ENCODE measurements at regions not wholly inside any gene's neighbourhood (a gene's known extent, or its start where the extent isn't known, plus 50 kb on each side); places are given as distances from the start of the nearest gene placed in this dataset.

DNA sequence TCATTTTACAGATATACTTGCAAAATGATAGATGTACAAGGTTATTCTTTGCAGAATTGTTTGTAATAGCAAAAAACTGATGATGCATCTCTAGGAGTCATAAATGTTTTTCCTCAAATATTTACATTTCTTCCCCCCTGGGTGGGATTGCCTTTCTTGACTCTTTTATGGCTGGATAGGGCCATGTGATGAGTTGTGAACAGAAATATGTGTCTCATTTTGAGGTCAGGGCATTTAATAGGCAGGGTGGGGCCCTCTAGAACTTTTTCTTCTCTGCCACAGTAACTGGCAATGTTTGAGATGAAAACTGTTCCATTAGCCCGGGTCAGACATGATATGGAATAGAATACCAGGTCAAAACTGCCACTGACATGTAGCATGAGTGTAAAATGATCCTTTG, 159.5 kb upstream of the SYNCRIP start:
- ATAC-seq (no peak), DNase-seq (no peak)
- H3K27ac ChIP-seq, result no peak overlapping the region
- 33% methylated on average over 1 of the region's 1 CpG for WGBS (ENCODE audit: insufficient coverage, low coverage, low lambda C conversion rate, missing lambda C conversion rate)
- intact Hi-C loops (cut with DNase I), result no loop called here
- no peak for TF ChIP-seq POLR2A (IDR thresholded peaks at IDR 0.05)
- TF ChIP-seq, protein P1, sequence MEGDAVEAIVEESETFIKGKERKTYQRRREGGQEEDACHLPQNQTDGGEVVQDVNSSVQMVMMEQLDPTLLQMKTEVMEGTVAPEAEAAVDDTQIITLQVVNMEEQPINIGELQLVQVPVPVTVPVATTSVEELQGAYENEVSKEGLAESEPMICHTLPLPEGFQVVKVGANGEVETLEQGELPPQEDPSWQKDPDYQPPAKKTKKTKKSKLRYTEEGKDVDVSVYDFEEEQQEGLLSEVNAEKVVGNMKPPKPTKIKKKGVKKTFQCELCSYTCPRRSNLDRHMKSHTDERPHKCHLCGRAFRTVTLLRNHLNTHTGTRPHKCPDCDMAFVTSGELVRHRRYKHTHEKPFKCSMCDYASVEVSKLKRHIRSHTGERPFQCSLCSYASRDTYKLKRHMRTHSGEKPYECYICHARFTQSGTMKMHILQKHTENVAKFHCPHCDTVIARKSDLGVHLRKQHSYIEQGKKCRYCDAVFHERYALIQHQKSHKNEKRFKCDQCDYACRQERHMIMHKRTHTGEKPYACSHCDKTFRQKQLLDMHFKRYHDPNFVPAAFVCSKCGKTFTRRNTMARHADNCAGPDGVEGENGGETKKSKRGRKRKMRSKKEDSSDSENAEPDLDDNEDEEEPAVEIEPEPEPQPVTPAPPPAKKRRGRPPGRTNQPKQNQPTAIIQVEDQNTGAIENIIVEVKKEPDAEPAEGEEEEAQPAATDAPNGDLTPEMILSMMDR (IDR thresholded peaks at IDR 0.05), result no peak
- no peaks in the 10 kb centered on the region for H3K27me3 ChIP-seq
- H3K36me3 ChIP-seq, result no peaks in the 10 kb centered on the region
- H3K9me3 ChIP-seq, result no peaks in the 10 kb centered on the region
- no peaks in the 10 kb centered on the region for H3K4me1 ChIP-seq
- no peak overlapping the region for H3K4me3 ChIP-seq

DNA sequence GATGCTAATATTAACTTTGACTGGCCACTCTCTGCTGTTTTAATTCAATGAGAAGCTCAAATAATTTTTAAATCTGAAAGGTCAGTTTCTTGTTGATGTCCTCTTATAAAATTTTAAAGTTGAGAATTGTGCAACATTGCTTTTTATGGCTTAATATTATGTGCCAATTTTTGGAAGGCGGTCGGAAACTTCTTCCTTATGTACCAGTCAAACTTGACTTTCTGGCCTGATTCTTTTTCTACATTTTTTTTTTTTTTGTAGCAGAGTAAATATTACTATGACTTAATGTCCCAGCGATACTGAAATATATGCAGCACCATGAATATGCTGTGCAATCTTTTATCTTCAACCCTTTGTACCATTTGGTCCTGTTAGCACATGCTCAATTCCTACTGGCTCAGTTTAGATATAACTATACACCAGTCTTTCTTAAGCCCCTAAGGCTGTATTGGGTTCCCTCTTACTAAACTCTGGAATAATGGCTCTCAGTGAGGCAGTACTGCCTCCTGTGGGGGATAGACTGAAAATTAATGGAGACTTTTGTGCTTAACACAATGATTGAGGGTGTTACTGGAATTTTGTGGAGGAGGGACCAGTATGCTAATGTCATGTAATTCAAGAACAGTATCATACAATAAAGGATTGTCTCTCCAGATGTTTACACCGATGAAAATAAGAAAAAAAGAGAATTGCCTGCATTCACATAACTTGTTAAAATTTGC, 156.4 kb upstream of the SYNCRIP start:
- Histone ChIP-seq H3K4me3 (no peak overlapping the region), H3K36me3 (no peaks in the 10 kb centered on the region), H3K27me3 (no peaks in the 10 kb centered on the region), H3K4me1 (no peaks in the 10 kb centered on the region), H3K27ac (no peak overlapping the region), H3K9me3 (no peaks in the 10 kb centered on the region)
- TF ChIP-seq POLR2A (IDR thresholded peaks at IDR 0.05), result no peak
- TF ChIP-seq, protein P1 (IDR thresholded peaks at IDR 0.05), result no peak
- DNase-seq (no peak), ATAC-seq (no peak)
- WGBS (ENCODE audit: insufficient coverage, low coverage, low lambda C conversion rate, missing lambda C conversion rate), result 65% methylated on average over 4 of the region's 4 CpGs
- intact Hi-C loops (cut with DNase I), result no loop called here

DNA sequence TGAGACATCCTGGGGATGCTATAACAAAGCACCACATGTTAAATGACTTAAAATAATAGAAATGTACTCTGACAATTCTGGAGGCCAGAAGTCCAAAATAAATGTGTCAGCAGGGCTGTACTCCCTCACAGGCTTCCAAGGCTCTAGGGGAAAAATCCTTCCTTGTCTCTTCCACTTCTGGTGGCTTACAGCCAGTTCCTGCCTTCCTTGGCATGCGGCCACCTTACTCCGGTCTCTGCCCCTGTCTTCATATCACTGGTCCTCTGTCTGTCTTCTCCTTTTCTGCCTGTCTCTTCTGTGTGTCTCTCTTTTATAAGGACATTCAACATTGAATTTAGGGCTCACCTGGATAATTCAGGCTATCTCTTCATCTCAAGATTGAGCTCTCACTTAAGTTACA, 155.3 kb upstream of the SYNCRIP start:
- DNase-seq (no peak), ATAC-seq (no peak)
- no peaks in the 10 kb centered on the region for H3K9me3 ChIP-seq
- no peaks in the 10 kb centered on the region for H3K4me1 ChIP-seq
- intact Hi-C loops (cut with DNase I), result no loop called here
- H3K36me3 ChIP-seq, result no peaks in the 10 kb centered on the region
- no peak overlapping the region for H3K4me3 ChIP-seq
- TF ChIP-seq POLR2A (IDR thresholded peaks at IDR 0.05), result no peak
- H3K27ac ChIP-seq, result no peak overlapping the region
- WGBS (ENCODE audit: insufficient coverage, low coverage, low lambda C conversion rate, missing lambda C conversion rate), result 34% methylated on average over 2 of the region's 2 CpGs
- H3K27me3 ChIP-seq, result no peaks in the 10 kb centered on the region

DNA sequence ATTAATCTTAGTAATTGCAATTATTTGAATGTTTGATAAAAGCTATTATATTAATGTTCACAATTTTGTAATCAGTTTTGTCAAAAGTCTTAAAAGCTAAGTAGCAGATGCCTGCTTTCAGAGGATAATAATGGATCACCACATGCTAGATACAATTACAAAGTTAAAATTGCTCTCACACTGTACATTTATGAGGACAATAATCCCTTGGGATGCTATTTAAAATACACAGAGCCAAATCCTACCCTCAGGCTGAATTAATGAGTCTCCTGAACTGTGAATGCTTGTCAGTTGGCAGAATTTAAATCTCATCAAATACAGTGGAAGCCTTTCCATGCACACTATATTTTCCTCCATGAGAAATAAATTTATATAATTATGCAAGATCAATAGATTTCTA, 153.3 kb upstream of the SYNCRIP start:
- H3K4me3 ChIP-seq, result no peak overlapping the region
- H3K27me3 ChIP-seq, result no peaks in the 10 kb centered on the region
- H3K9me3 ChIP-seq, result no peaks in the 10 kb centered on the region
- no peak overlapping the region for H3K27ac ChIP-seq
- DNase-seq (no peak), ATAC-seq (no peak)
- H3K36me3 ChIP-seq, result no peaks in the 10 kb centered on the region
- no peaks in the 10 kb centered on the region for H3K4me1 ChIP-seq
- intact Hi-C loops (cut with DNase I), result no loop called here
- no peak for TF ChIP-seq POLR2A (IDR thresholded peaks at IDR 0.05)
- TF ChIP-seq, protein P1 (IDR thresholded peaks at IDR 0.05), result no peak

DNA sequence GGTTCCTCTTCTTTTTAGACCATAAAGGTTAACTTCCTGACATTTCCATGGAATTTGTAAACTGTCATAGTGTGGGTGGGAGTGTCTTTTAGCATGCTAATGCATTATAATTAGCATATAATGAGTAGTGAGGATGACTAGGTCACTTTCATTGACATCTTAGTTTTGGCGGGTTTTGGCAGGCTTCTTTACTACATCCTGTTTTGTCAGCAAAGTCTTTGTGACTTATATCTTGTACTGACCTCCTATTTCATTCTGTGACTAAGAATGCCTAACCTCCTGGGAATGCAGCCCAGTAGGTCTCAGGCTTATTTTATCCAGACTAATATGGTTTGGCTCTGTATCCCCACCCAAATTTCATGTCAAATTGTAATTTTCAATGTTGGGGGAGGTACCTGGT, 149.6 kb upstream of the SYNCRIP start:
- intact Hi-C loops (cut with DNase I), result no loop called here
- Histone ChIP-seq H3K27ac (no peak overlapping the region), H3K4me1 (no peaks in the 10 kb centered on the region), H3K36me3 (no peaks in the 10 kb centered on the region), H3K27me3 (no peaks in the 10 kb centered on the region), H3K4me3 (no peak overlapping the region), H3K9me3 (no peaks in the 10 kb centered on the region)
- 45% methylated on average over 1 of the region's 1 CpG for WGBS (ENCODE audit: insufficient coverage, low coverage, low lambda C conversion rate, missing lambda C conversion rate)
- DNase-seq (no peak), ATAC-seq (no peak)
- no peak for TF ChIP-seq POLR2A (IDR thresholded peaks at IDR 0.05)
- TF ChIP-seq, protein P1 (IDR thresholded peaks at IDR 0.05), result no peak

Data from right lobe of liver (tissue), 6 donors.